GM18502 (cell line): ENCODE measurements at regions not wholly inside any gene's neighbourhood (a gene's known extent, or its start where the extent isn't known, plus 50 kb on each side); places are given as distances from the start of the nearest gene placed in this dataset.

Experiments used
- ATAC-seq: cut with Tn5 transposase; IDR thresholded peaks from one replicate; pipeline ENCODE4 v1.9.1; 2021; ENCODE audit warnings: mild to moderate bottlenecking; ENCODE audit not compliant: unreplicated experiment, poor library complexity

DNA sequence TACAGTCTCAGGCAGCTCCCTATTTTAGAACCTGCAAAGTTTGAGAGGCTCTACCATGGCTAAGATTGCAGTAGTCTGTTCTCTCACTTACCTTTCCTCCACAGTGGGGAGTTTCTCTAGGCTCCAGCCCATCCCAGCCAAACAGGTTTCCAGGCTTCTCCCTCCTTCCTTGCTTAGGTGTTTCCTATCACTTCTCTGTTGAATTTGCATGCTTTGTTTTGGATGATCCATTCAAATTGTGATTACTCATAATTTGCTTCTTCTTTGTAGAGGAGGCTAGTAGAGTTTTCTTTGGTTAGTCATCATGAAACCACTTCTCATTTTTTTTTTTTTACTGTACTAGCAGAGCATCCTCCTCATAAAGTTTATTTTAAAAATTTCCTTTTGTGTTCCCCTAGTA, 1242.2 kb upstream of the MIR17HG start:
- no peak for ATAC-seq

DNA sequence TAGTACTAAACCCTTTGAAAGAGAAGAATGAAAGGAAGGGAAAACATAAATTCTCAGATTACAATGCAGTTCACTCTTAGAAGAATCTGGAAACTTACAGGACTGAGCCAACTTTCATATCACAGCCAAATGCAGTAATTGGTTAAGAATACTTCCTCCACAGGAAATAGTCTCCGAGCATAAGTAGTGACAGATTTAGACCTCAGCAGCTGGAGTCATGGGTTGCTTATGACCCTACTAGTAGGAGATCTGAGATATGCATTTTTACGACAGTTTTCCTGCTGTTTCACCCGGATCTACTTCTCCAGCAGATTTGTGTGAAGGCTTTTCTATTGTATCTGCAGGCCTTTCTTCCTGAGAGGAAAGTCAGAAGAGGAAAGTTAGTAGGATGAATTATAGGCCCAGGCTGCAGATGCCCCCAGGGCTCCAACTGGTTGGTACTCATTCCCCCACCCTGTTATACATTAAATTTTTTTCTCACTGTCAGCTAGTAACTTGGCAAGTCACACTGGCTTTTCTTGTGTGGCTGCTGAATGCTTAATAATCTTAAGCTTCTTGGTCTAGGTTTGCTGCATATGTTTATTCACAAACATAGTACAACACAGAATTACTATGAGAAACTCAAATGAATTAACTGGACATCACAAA, 1241.5 kb upstream of the MIR17HG start:
- ATAC-seq, result no peak

GRCh38 chr13:90107661-90108060, 1239.8 kb upstream of the MIR17HG start:
- no peak for ATAC-seq

GRCh38 chr13:90108547-90108946, 1238.9 kb upstream of the MIR17HG start:
- ATAC-seq, result no peak

DNA sequence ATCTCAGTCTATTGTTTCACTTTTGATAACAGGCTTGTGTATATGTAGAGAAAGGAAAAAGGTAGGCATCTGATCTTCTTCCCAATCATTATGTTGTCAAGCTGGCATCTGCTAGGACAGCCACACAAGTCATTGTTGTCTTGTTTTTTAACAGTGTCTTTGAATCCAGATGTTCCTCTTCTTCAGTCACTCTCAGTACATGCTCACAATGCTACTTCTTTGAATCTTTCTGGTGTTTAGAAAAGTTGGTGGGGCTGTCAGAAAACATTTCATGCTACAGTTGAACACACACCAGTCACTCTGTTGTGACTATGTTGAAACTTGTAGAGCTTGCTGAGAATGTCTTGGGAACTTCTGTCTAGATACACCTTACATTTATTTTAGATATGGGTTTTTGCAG, 1231.4 kb upstream of the MIR17HG start:
- ATAC-seq, result no peak

DNA sequence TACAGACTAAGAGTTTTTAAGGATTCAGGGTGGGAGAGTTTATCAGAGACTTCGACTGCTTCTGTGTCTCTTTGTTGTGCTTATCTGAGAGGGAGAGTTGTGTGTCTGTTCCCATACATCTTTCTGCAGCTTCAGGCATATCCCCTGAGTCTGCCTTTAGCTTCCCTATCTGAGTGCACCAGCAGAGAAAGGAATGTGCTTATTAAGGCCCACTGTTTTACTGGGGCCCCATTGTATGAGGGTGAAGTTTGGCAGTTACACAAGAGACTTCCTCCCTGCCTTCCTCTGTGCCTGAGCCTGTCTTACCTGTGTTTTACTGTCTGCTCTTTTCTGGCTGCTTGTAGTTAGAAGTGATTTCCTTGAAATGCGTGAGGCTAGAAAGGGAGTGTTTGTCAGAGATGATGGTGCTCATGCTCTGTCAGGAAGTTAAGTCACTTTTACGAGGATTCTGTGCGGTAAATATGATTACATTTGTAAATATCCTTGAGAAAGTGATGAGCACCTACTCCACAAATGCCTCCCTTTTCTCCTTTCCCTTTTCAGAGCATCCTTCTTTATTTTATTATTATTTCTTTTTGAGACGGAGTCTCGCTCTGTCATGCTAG, 1228.9 kb upstream of the MIR17HG start:
- ATAC-seq, result no peak

- ATAC-seq, result no peak
These were observed 1227.5 kb upstream of the MIR17HG start for GRCh38 chr13:90120026-90120425.

DNA sequence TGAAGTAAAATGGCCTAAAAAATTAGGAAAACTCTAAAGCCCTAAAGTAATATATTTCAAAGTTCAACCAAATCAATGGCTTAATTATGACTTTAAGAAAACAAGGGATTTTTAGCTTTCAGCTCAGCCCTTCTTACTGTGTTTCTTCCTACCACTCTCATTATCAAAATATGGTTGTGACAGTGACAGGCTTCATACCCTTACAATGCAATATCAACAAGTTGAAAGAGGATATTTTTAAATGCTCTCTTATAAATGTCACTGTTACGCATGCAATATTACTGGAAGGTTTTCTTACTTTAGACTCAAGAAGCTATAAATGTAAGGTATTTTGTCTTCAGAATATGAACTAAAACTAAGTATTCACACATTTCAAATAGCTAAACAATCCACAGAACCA, 1225.7 kb upstream of the MIR17HG start:
- no peak for ATAC-seq

- ATAC-seq, result no peak
These were observed 1225.0 kb upstream of the MIR17HG start for GRCh38 chr13:90122531-90122930.

- no peak for ATAC-seq
These were observed 1211.9 kb upstream of the MIR17HG start for GRCh38 chr13:90135558-90135957.

DNA sequence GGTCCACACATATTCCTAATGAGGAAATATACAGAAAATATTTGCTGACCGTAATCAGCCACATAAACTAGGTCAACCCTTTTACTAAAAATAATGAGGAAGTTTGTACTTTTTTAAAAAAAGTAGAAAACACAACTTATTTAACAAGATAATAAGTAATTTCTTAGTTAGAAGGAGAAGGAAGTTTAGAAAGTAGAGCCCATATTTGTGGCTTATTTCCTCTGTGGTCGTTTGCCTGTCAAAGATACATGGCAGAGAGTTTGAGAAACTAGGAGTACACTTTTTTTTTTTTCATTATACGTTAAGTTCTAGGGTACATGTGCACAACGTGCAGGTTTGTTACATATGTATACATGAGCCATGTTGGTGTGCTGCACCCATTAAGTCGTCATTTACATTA, 1205.2 kb upstream of the MIR17HG start:
- no peak for ATAC-seq

GRCh38 chr13:90154311-90154960, 1193.1 kb upstream of the MIR17HG start:
- ATAC-seq, result no peak

GRCh38 chr13:90156390-90156789, 1191.1 kb upstream of the MIR17HG start:
- ATAC-seq, result no peak

GRCh38 chr13:90168953-90169352, 1178.5 kb upstream of the MIR17HG start:
- ATAC-seq, result no peak

DNA sequence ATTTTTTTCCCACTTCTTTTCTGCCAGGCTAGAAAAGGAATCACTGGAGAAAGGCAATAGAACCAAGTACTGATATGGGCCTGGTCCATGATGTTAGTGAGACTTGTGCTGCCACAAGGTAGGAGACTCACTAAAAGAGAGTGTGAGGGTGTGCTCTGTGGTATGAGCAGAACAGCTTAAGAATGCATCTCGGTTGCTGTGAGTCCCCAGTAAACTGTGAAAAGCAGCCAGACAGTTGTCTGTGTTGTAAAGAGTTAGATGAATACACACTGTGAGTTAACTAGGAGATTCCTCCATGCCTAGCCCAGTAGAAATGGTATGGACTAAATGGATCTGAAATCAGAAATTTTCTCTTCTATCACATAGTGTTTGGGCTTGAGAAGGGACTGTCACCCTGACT, 1177.3 kb upstream of the MIR17HG start:
- no peak for ATAC-seq

GRCh38 chr13:90171649-90172048, 1175.8 kb upstream of the MIR17HG start:
- no peak for ATAC-seq

DNA sequence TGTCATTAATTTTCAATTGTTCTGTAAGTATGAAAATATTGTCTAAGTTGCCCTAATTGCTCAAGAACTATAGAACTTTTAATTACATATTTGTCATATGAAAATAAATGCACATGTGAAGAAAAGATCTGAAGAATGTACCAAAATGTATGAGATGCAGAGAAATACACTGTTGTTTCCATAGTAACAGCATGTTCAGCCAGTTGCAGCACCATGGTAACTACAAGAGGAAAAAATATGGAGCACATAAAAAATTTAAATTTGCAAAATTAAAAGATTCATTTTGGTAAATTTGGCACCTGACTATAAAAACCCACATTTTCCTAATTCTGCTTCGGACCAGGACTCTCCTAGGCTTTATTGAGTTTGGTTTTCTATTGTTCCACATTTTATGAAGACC, 1170.0 kb upstream of the MIR17HG start:
- ATAC-seq, result no peak

DNA sequence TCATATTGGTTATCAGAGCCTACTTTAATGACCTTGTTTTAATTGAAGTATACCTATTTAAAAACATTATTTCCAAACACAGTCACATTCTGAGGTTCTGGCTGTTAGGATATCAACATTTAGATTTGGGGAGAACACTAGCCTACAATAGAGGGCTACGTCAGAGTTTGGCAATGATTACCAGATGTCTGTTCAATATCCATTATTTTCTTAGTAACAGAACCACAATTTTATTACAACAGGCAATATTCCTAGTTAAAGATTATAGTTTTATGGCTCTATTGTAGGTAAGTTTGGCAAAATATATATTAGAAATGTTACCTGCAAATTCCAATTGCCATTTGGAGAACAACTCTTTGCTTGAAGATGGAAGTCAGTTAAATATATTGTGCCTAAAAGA, 1163.1 kb upstream of the MIR17HG start:
- ATAC-seq, result no peak

- no peak for ATAC-seq
These were observed 1161.8 kb upstream of the MIR17HG start for GRCh38 chr13:90185734-90186133.

DNA sequence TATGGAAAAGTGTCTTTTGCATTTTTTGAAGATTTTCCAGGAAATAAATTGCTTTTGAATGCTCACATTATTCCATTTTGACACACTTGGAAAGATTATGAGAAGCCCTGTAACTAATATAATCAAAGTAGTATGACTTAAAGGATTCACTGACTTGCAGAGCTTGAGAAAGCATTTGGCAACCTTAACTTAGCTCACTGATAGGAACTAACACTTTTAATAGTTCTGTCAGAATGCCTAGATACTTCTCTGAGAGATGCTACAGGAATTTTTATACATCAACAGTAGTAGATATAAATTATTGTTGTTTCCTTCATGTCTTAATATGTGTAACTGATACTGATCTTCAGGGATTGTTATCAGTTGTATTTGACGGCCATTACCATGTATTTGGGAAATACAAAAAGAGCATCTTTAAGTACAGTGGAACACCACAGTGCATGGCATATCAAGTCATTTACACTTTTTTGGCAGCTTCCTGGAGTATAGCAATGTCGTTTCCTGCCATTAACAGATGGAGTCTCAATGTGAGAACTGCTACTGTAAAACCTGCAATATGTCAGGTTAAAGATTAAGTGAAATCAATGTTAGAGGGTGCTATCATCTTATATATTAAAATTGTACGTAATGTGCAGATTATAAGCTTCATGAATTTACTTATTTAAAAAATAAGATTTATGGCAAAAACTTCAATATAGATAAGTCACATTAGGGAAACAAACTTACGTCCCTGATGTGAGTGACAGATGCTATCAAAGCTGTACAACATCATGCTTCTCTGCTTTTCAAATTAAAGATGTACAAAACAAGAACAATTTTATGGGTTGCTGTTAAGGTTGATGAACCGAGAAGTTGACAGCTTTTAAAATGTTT, 1159.8 kb upstream of the MIR17HG start:
- ATAC-seq, result no peak

DNA sequence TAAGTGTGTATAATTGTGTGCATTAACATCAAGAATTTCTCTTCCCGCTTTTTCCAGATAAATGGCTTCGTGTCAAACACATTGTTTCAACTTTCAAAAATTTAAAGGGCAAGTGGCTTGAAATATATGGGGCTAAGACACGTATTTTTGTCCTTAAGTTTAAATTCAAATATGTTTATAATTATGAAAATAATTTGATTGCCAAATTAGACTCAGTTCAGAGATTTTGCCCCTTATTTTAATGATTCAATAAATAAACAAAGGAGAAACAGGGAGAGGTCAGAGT, 1159.2 kb upstream of the MIR17HG start:
- no peak for ATAC-seq
